Peyer's patch (tissue), 4 donors: ENCODE measurements at regions not wholly inside any gene's neighbourhood (a gene's known extent, or its start where the extent isn't known, plus 50 kb on each side); places are given as distances from the start of the nearest gene placed in this dataset.

Experiments used
- CTCF ChIP-seq, 6 experiments: fragments of 450-650 bp in 4 of 6; fragments of 200-600 bp in 2 of 6; sonication (generic) in 1 of 6; IDR thresholded peaks; one replicate each; pipeline ENCODE4 v1.5.1; 2017 to 2019; ENCODE audit warnings: antibody characterized with exemption in 6 of 6, mild to moderate bottlenecking in 3 of 6, moderate library complexity in 1 of 6
- POLR2A ChIP-seq, 2 donors: fragments of 450-650 bp; IDR thresholded peaks; one replicate each; pipeline ENCODE4 v1.5.1; 2017; ENCODE audit warnings: antibody characterized with exemption in 2 of 2, mild to moderate bottlenecking in 2 of 2, moderate library complexity in 2 of 2

- no peak for TF ChIP-seq CTCF (IDR thresholded peaks at IDR 0.05)
- TF ChIP-seq POLR2A (IDR thresholded peaks at IDR 0.05) = no peak
These were observed 433.1 kb upstream of the RBMS3 start for GRCh38 chr3:28847736-28848135.
